Transverse colon (tissue), 4 donors: ENCODE measurements at regions not wholly inside any gene's neighbourhood (a gene's known extent, or its start where the extent isn't known, plus 50 kb on each side); places are given as distances from the start of the nearest gene placed in this dataset.

ENCODE experiments used
- DNase-seq: peaks from one replicate; pipeline ENCODE4 v3.0.0-alpha.2; 2019
- H3K27ac ChIP-seq, 4 donors: fragments of 200-600 bp; sonication (generic); 2 replicates each; pipeline ENCODE4 v1.5.1; 2016 to 2018; ENCODE audit warnings: inconsistent platforms in 4 of 4
- H3K27me3 ChIP-seq: fragments of 200-600 bp; sonication (generic); 2 replicates; pipeline ENCODE4 v1.5.1; 2017; ENCODE audit warnings: inconsistent platforms
- H3K36me3 ChIP-seq, 4 donors: fragments of 200-600 bp; sonication (generic); 2 replicates each; pipeline ENCODE4 v1.5.1; 2017 to 2019; ENCODE audit warnings: inconsistent platforms in 4 of 4
- H3K4me1 ChIP-seq, 4 donors: fragments of 200-600 bp; sonication (generic); 2 replicates each; pipeline ENCODE4 v1.5.1; 2017 to 2020; ENCODE audit warnings: inconsistent platforms in 4 of 4
- H3K4me3 ChIP-seq, 4 donors: fragments of 200-600 bp; sonication (generic); 1 replicate in 1 of 4; 2 replicates in 3 of 4; pipeline versions ENCODE4 v1.5.1 to v1.6.1; 2017 to 2019; ENCODE audit warnings: inconsistent platforms in 4 of 4
- H3K9me3 ChIP-seq, 2 donors: fragments of 200-600 bp; sonication (generic); 2 replicates each; pipeline ENCODE4 v1.5.1; 2017 to 2019; ENCODE audit warnings: inconsistent platforms in 2 of 2
- EP300 ChIP-seq: sonication (generic); formaldehyde crosslinking; IDR thresholded peaks from one replicate; pipeline ENCODE4 v1.6.1; 2017; ENCODE audit warnings: antibody characterized with exemption, low read depth
- POLR2A ChIP-seq: fragments of 450-650 bp; IDR thresholded peaks from one replicate; pipeline ENCODE4 v1.6.1; 2016; ENCODE audit warnings: antibody characterized with exemption, mild to moderate bottlenecking, moderate library complexity
- POLR2AphosphoS5 ChIP-seq, 3 donors: sonication (generic); formaldehyde crosslinking; IDR thresholded peaks; one replicate each; pipeline ENCODE4 v1.6.1; 2016; ENCODE audit warnings: antibody characterized with exemption in 3 of 3
- WGBS, 2 donors: methylation state at CpG; one replicate each; pipeline ENCODE4 v1.1.5; 2018; ENCODE audit warnings: low coverage in 1 of 2; 5-methylcytosine and 5-hydroxymethylcytosine counted together
- in situ Hi-C, 4 donors: fragments of 200-750 bp; cut with MboI; loops; one replicate each; pipeline versions ENCODE4 v1.15.0 to v1.15.1; 2017; ENCODE audit warnings: low sequenced_read_pairs in 3 of 4, low pct_ligation_motif_present in 1 of 4, low pct_unique_long_range_greater_than_20kb in 1 of 4
- intact Hi-C: fragments of 100-400 bp; cut with DNase I; formaldehyde crosslinking; loops from one replicate; pipeline ENCODE4 v1.15.1; 2023; ENCODE audit warnings: low total_unique reads
- TF ChIP-seq, protein P1 (sequence below), 5 experiments: fragments of 200-600 bp in 3 of 5; fragments of 450-650 bp in 2 of 5; sonication (generic) in 3 of 5; IDR thresholded peaks; 1 replicate in 2 of 5; 2 replicates in 3 of 5; pipeline ENCODE4 v1.5.1; 2016 to 2017; ENCODE audit warnings: antibody characterized with exemption in 5 of 5, inconsistent platforms in 3 of 5, mild to moderate bottlenecking in 2 of 5, moderate library complexity in 1 of 5

DNA sequence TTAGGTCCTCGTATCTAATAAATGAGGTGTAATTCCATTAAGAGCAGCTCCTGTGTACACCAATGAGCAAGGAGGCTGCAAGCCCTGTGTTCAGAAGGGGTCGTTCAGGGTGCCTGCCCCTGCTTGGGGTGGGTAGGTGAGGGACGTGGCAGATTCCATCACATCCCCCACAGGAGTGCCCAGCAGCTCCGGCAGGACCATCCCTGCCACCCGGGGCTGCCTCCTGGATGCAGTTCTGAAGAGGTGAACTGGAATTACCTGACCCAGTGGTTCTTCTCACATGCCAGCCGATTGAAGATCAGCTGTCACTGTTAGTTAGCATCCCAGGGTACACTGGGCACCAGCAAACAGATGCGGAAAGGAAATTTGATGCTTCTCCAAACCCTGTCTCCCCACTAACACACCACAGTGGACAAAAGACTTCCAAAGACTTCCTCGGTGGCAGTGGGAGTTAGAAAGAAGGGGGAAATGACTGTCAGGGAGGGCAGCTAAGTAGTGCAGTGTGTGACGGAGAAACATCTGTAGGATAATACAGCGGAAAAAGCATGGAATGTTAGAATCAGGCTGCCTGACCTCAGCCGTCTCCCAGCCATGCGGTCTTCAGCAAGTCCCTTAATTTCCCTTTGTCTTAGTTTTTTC is 313.6 kb upstream of the ZMIZ1 start:
- Histone ChIP-seq H3K4me3 (no peak overlapping the region), H3K36me3 (no peaks in the 10 kb centered on the region), H3K9me3 (no peaks in the 10 kb centered on the region), H3K4me1 (peaks cover 0 to 15% (median 9%) of the 10 kb centered on the region in 4 donors), H3K27me3 (peaks cover 3% of the 10 kb centered on the region), H3K27ac (no peak overlapping the region)
- DNase-seq, result no peak
- in situ Hi-C loops (no loop called here), intact Hi-C loops (no loop called here)
- no peak for TF ChIP-seq POLR2AphosphoS5 (IDR thresholded peaks at IDR 0.05)
- no peak for TF ChIP-seq POLR2A
- TF ChIP-seq, protein P1, sequence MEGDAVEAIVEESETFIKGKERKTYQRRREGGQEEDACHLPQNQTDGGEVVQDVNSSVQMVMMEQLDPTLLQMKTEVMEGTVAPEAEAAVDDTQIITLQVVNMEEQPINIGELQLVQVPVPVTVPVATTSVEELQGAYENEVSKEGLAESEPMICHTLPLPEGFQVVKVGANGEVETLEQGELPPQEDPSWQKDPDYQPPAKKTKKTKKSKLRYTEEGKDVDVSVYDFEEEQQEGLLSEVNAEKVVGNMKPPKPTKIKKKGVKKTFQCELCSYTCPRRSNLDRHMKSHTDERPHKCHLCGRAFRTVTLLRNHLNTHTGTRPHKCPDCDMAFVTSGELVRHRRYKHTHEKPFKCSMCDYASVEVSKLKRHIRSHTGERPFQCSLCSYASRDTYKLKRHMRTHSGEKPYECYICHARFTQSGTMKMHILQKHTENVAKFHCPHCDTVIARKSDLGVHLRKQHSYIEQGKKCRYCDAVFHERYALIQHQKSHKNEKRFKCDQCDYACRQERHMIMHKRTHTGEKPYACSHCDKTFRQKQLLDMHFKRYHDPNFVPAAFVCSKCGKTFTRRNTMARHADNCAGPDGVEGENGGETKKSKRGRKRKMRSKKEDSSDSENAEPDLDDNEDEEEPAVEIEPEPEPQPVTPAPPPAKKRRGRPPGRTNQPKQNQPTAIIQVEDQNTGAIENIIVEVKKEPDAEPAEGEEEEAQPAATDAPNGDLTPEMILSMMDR (IDR thresholded peaks at IDR 0.05), result no peak
- TF ChIP-seq EP300, result no peak
- WGBS, 2 donors, result 67 to 80% methylated on average over 4 to 12 of the region's 12 CpGs

DNA sequence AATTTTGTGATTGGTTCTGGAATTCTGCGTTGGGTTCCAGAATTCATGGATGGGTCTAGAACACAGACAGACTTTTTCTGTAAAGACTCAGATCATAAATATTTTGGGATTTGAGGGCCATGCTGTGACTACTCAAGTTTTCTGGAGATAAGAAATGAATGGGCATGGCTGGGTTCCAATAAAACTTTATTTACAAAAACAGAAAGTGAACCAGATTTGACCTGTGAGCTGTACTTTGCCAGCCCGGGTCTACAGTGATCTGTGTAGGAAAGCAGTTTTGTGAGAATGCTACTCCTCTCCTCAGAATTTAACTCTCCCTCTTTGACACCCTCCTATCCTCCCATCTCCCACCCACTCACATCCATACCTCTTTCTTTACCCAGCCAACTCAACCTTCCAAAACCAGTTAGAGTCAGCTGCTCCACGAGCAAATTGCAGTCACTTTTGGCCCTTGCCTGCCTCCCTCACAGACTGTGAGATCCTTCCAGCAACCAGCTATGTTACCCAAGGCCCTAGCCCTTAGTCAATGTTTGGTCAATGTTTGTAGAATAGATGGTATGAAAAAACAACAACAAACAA is 312.8 kb upstream of the ZMIZ1 start:
- intact Hi-C loops (no loop called here), in situ Hi-C loops (no loop called here)
- no peak for DNase-seq
- Histone ChIP-seq H3K27ac (peak overlapping the region in 1 of 4 donors; percentile 56), H3K4me3 (no peak overlapping the region), H3K9me3 (no peaks in the 10 kb centered on the region), H3K4me1 (peaks cover 0 to 15% (median 9%) of the 10 kb centered on the region in 4 donors), H3K27me3 (peaks cover 3% of the 10 kb centered on the region), H3K36me3 (no peaks in the 10 kb centered on the region)
- no peak for TF ChIP-seq EP300
- no peak for TF ChIP-seq POLR2AphosphoS5 (IDR thresholded peaks at IDR 0.05)
- no peak for TF ChIP-seq POLR2A
- TF ChIP-seq, protein P1 (IDR thresholded peaks at IDR 0.05), result no peak
- 57 to 60% methylated on average over 2 to 3 of the region's 3 CpGs for WGBS, 2 donors

DNA sequence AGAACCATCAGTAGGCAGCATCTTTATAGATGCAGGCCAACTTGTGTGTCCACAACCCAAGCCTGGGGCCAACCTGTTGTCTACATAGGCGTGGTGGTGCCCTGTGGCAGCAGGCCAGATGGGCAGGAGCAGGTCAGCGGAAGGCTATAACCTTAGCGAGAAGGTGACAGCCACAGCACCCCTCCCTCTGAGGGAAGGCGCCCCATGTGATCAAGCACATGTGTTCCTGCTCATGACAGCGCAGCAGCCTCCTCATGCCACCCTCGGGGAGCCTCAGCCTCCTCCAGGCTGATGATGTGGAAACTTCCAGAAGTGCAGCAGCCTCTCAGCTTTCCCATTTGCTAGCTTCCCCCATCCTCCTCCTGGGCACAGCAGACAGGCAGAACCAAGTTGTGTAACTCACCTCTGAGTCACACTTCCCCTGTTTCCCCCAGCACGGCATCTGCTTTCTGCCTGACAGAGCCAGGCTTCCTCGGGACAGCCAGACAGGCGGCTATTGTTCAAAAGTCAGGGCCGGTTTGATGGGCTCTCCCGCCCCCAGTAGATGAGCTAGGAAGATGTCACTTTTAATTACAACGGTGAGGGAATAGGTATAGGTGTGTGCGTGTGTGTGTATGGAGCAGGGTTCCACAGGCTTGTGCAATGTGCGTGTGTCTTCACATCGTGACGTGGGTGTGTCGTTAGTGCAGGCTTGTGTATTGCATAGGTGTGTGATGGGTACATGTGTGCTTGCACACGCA is 312.0 kb upstream of the ZMIZ1 start:
- in situ Hi-C loops (no loop called here), intact Hi-C loops (no loop called here)
- no peak overlapping the region for H3K4me3 ChIP-seq
- peaks cover 3% of the 10 kb centered on the region for H3K27me3 ChIP-seq
- H3K4me1 ChIP-seq, result peaks cover 0 to 15% (median 9%) of the 10 kb centered on the region in 4 donors
- no peaks in the 10 kb centered on the region for H3K36me3 ChIP-seq
- peak; percentile 54 to 61 (median 60) for TF ChIP-seq POLR2AphosphoS5 (IDR thresholded peaks at IDR 0.05)
- TF ChIP-seq EP300, result no peak
- H3K27ac ChIP-seq, result peak overlapping the region in 3 of 4 donors; percentile 20 to 56 (median 45)
- DNase-seq, result peak; percentile 50
- whole genome bisulfite sequencing, 2 donors, result 38 to 67% methylated on average over 11 to 18 of the region's 18 CpGs
- no peaks in the 10 kb centered on the region for H3K9me3 ChIP-seq

DNA sequence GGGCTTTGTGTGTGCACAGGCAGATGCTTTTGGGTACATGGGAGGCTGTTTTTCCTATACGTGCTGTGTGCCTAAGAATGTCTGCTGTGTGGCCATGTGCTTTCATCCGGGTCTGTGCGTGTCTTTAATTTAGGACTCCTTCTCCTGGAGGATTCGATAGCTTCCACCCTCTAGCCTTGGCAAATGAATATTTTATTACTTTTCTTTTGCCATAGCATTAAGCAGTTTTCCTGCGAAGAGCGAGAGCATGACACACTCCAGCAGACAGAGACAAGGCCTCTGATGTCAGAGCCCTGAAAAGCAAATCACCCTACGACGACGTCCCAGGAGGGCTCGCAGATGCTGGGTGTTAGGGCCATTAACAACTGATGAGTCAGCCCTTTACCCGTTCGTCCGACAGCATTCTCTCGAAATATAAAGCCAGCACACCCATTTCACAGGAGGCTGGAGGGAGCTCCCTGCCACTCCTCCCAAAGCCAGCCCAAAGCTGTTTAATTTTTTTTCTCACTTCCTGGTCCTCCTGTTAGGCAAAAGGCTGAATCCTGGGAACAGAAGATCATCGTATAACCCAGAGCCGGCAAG is 311.3 kb upstream of the ZMIZ1 start:
- intact Hi-C loops (no loop called here), in situ Hi-C loops (no loop called here)
- DNase-seq, result no peak
- TF ChIP-seq, protein P1 (IDR thresholded peaks at IDR 0.05), result no peak
- TF ChIP-seq POLR2A, result no peak
- TF ChIP-seq EP300, result no peak
- no peak for TF ChIP-seq POLR2AphosphoS5 (IDR thresholded peaks at IDR 0.05)
- peaks cover 3% of the 10 kb centered on the region for H3K27me3 ChIP-seq
- H3K4me3 ChIP-seq, result no peak overlapping the region
- no peaks in the 10 kb centered on the region for H3K9me3 ChIP-seq
- H3K27ac ChIP-seq, result peak overlapping the region in 3 of 4 donors; percentile 20 to 56 (median 45)
- H3K4me1 ChIP-seq, result peaks cover 0 to 15% (median 9%) of the 10 kb centered on the region in 4 donors
- 77% methylated on average over 16 of the region's 16 CpGs; no CpG with 5 or more reads in 1 of the 2 donors for WGBS, 2 donors
- no peaks in the 10 kb centered on the region for H3K36me3 ChIP-seq
